ENCODE measurements at regions not wholly inside any gene's neighbourhood (a gene's known extent, or its start where the extent isn't known, plus 50 kb on each side); places are given as distances from the start of the nearest gene placed in this dataset.

- Mint-ChIP-seq H3K27me3 (no peaks in the 10 kb centered on the region), H3K4me3 (no peak overlapping the region), H3K27ac (no peak overlapping the region), H3K4me1 (no peaks in the 10 kb centered on the region), H3K9me3 (ENCODE audit: insufficient read depth) (no peaks in the 10 kb centered on the region)
- H2AFZ ChIP-seq (ENCODE audit: insufficient read depth, low read depth, low read length, poor library complexity, severe bottlenecking), result no peak overlapping the region
- WGBS (ENCODE audit: insufficient coverage), result 95% methylated on average over 3 of the region's 6 CpGs
- no peak for DNase-seq
- H3K27me3 ChIP-seq (replicated peaks in 1 of 4; ENCODE audit: control extremely low read depth in 1 of 4, control insufficient read depth in 3 of 4, insufficient read depth in 4 of 4, low read length in 3 of 4), result no peaks in the 10 kb centered on the region
- H4K20me1 ChIP-seq (ENCODE audit: control insufficient read depth, insufficient read depth, low read length, poor library complexity, severe bottlenecking), result no peaks in the 10 kb centered on the region
- intact Hi-C loops (cut with micrococcal nuclease), result no loop called here
- POLR2A ChIA-PET, result no interaction called here
- no peak overlapping the region for H3K27ac ChIP-seq (ENCODE audit: low read length in 2 of 2)
- TF ChIP-seq EZH2 (IDR thresholded peaks at IDR 0.05; ENCODE audit: borderline replicate concordance, insufficient read depth, low read depth, low read length, poor library complexity, severe bottlenecking) (no peak), CTCF (IDR thresholded peaks at IDR 0.05) (no peak)
- no peak overlapping the region for H3K4me3 ChIP-seq (ENCODE audit: control extremely low read depth in 1 of 5, extremely low read depth in 1 of 5, insufficient read depth in 1 of 5, low read depth in 2 of 5, low read length in 4 of 5)
- no peaks in the 10 kb centered on the region for H3K79me2 ChIP-seq (ENCODE audit: control insufficient read depth, insufficient read depth, low read length)
- no peak overlapping the region for H3K4me2 ChIP-seq (replicated peaks; ENCODE audit: low read depth, low read length, poor library complexity, severe bottlenecking)
- H3K9ac ChIP-seq (ENCODE audit: low read length), result no peak overlapping the region
- no peak for ATAC-seq (ENCODE audit: low read depth)
- CTCF ChIA-PET, result no interaction called here
- no peaks in the 10 kb centered on the region for H3K4me1 ChIP-seq (ENCODE audit: control insufficient read depth in 2 of 2, insufficient read depth in 2 of 2, low read length in 2 of 2)
- H3K36me3 ChIP-seq (replicated peaks in 1 of 2; ENCODE audit: control extremely low read depth in 1 of 2, control insufficient read depth in 1 of 2, extremely low read depth in 1 of 2, insufficient read depth in 2 of 2, low read length in 1 of 2), result no peaks in the 10 kb centered on the region
- no peaks in the 10 kb centered on the region for H3K9me3 ChIP-seq (ENCODE audit: control extremely low read depth in 1 of 3, control insufficient read depth in 2 of 3, insufficient read depth in 1 of 3, low read length in 2 of 3)
Observed at GRCh38 chr2:192645811-192646598, 451.3 kb upstream of the TMEFF2 start.

- Mint-ChIP-seq H3K27me3 (no peaks in the 10 kb centered on the region), H3K27ac (no peak overlapping the region), H3K4me1 (no peaks in the 10 kb centered on the region), H3K9me3 (ENCODE audit: insufficient read depth) (no peaks in the 10 kb centered on the region), H3K4me3 (no peak overlapping the region)
- Histone ChIP-seq H3K9me3 (ENCODE audit: control extremely low read depth in 1 of 3, control insufficient read depth in 2 of 3, insufficient read depth in 1 of 3, low read length in 2 of 3) (peaks cover 0 to 2% (median 0%) of the 10 kb centered on the region in 3 donors), H3K27ac (ENCODE audit: low read length in 2 of 2) (no peak overlapping the region), H3K9ac (ENCODE audit: low read length) (no peak overlapping the region), H3K36me3 (replicated peaks in 1 of 2; ENCODE audit: control extremely low read depth in 1 of 2, control insufficient read depth in 1 of 2, extremely low read depth in 1 of 2, insufficient read depth in 2 of 2, low read length in 1 of 2) (no peaks in the 10 kb centered on the region), H2AFZ (ENCODE audit: insufficient read depth, low read depth, low read length, poor library complexity, severe bottlenecking) (no peak overlapping the region), H3K27me3 (replicated peaks in 1 of 4; ENCODE audit: control extremely low read depth in 1 of 4, control insufficient read depth in 3 of 4, insufficient read depth in 4 of 4, low read length in 3 of 4) (no peaks in the 10 kb centered on the region), H3K79me2 (ENCODE audit: control insufficient read depth, insufficient read depth, low read length) (no peaks in the 10 kb centered on the region), H3K4me3 (ENCODE audit: control extremely low read depth in 1 of 5, extremely low read depth in 1 of 5, insufficient read depth in 1 of 5, low read depth in 2 of 5, low read length in 4 of 5) (no peak overlapping the region), H3K4me2 (replicated peaks; ENCODE audit: low read depth, low read length, poor library complexity, severe bottlenecking) (no peak overlapping the region), H3K4me1 (ENCODE audit: control insufficient read depth in 2 of 2, insufficient read depth in 2 of 2, low read length in 2 of 2) (no peaks in the 10 kb centered on the region), H4K20me1 (ENCODE audit: control insufficient read depth, insufficient read depth, low read length, poor library complexity, severe bottlenecking) (no peaks in the 10 kb centered on the region)
- ChIA-PET CTCF (no interaction called here), POLR2A (no interaction called here)
- ATAC-seq (ENCODE audit: low read depth) (no peak), DNase-seq (no peak)
- no peak for TF ChIP-seq EZH2 (IDR thresholded peaks at IDR 0.05; ENCODE audit: borderline replicate concordance, insufficient read depth, low read depth, low read length, poor library complexity, severe bottlenecking)
- TF ChIP-seq CTCF (IDR thresholded peaks at IDR 0.05), result no peak
- intact Hi-C loops (cut with micrococcal nuclease), result no loop called here
- WGBS (ENCODE audit: insufficient coverage), result 88% methylated on average over 1 of the region's 3 CpGs
Observed at GRCh38 chr2:192634557-192634956, 439.8 kb upstream of the TMEFF2 start.

Data from B cell (primary cell).